ENCODE measurements at regions not wholly inside any gene's neighbourhood (a gene's known extent, or its start where the extent isn't known, plus 50 kb on each side); places are given as distances from the start of the nearest gene placed in this dataset.
A peak's percentile ranks its signal among the peaks of the same experiment; 100 is the strongest.

GRCh38 chr1:81208441-81208840 lies 592.3 kb upstream of the ADGRL2 start:
- Histone ChIP-seq H3K27ac (no peak overlapping the region), H3K4me3 (no peak overlapping the region), H3K9me3 (ENCODE audit: low read depth, low read length) (no peaks in the 10 kb centered on the region), H3K36me3 (ENCODE audit: insufficient read depth, low read length) (no peaks in the 10 kb centered on the region), H3K9ac (ENCODE audit: insufficient read length) (no peak overlapping the region)
- no peak for TF ChIP-seq EZH2 (IDR thresholded peaks at IDR 0.05)
- TF ChIP-seq POLR2AphosphoS5 (IDR thresholded peaks at IDR 0.05; ENCODE audit: borderline replicate concordance, low read depth, low read length) = no peak
- TF ChIP-seq FOXP2 (optimal IDR thresholded peaks at IDR 0.05; ENCODE audit: control extremely low read depth, extremely low read length, insufficient read depth) = no peak
- no peak for DNase-seq (ENCODE audit: low read depth, low spot score)

DNA sequence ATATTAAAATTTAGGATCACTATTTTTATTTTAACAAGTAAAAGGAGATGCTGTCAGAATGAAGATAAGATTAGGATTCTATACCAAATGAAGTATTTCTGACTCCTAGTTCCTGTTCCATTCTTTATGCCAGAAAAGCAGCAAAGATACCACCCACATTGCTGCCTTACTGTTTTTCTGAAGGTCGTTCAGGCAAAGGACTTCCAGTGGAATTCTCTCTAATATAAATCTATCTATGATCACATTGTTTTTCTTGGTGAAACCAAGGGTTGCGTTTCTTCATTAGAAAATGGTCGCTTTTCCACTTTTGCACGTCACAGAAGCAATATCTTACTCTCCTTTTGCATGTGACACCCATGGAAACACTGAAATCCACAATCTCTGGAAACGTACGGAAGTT lies 594.8 kb upstream of the ADGRL2 start:
- Histone ChIP-seq H3K9ac (ENCODE audit: insufficient read length) (no peak overlapping the region), H3K4me3 (no peak overlapping the region), H3K27ac (no peak overlapping the region), H3K9me3 (ENCODE audit: low read depth, low read length) (no peaks in the 10 kb centered on the region), H3K36me3 (ENCODE audit: insufficient read depth, low read length) (no peaks in the 10 kb centered on the region)
- no peak for DNase-seq (ENCODE audit: low read depth, low spot score)
- no peak for TF ChIP-seq FOXP2 (optimal IDR thresholded peaks at IDR 0.05; ENCODE audit: control extremely low read depth, extremely low read length, insufficient read depth)
- no peak for TF ChIP-seq POLR2AphosphoS5 (IDR thresholded peaks at IDR 0.05; ENCODE audit: borderline replicate concordance, low read depth, low read length)
- no peak for TF ChIP-seq EZH2 (IDR thresholded peaks at IDR 0.05)

DNA sequence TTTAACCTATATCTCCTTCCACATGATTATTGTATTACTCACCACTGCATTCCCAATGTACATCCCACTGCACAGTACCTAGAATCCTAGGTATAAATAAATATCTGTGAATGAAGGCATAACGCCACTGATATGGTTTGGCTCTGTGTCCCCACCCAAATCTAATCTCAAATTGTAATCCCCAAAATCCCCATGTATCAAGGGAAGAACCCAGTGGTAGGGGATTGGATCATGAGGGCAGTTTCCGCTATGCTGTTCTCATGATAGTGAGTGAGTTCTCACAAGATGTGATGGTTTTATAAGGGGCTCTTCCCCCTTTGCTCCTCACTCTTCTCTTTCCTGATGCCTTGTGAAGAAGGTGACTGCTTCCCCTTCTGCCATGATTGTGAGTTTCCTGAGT lies 599.0 kb upstream of the ADGRL2 start:
- Histone ChIP-seq H3K4me3 (no peak overlapping the region), H3K27ac (no peak overlapping the region), H3K9ac (ENCODE audit: insufficient read length) (no peak overlapping the region), H3K9me3 (ENCODE audit: low read depth, low read length) (no peaks in the 10 kb centered on the region), H3K36me3 (ENCODE audit: insufficient read depth, low read length) (no peaks in the 10 kb centered on the region)
- TF ChIP-seq FOXP2 (optimal IDR thresholded peaks at IDR 0.05; ENCODE audit: control extremely low read depth, extremely low read length, insufficient read depth) (no peak), POLR2AphosphoS5 (IDR thresholded peaks at IDR 0.05; ENCODE audit: borderline replicate concordance, low read depth, low read length) (no peak), EZH2 (IDR thresholded peaks at IDR 0.05) (no peak)
- DNase-seq (ENCODE audit: low read depth, low spot score) = no peak

GRCh38 chr1:81197591-81197990 lies 603.1 kb upstream of the ADGRL2 start:
- no peak overlapping the region for H3K4me3 ChIP-seq
- H3K27ac ChIP-seq = no peak overlapping the region
- no peaks in the 10 kb centered on the region for H3K36me3 ChIP-seq (ENCODE audit: insufficient read depth, low read length)
- DNase-seq (ENCODE audit: low read depth, low spot score) = no peak
- no peak for TF ChIP-seq FOXP2 (optimal IDR thresholded peaks at IDR 0.05; ENCODE audit: control extremely low read depth, extremely low read length, insufficient read depth)
- no peaks in the 10 kb centered on the region for H3K9me3 ChIP-seq (ENCODE audit: low read depth, low read length)
- no peak overlapping the region for H3K9ac ChIP-seq (ENCODE audit: insufficient read length)

GRCh38 chr1:81192647-81193642 lies 607.8 kb upstream of the ADGRL2 start:
- no peak overlapping the region for H3K4me3 ChIP-seq
- H3K9me3 ChIP-seq (ENCODE audit: low read depth, low read length) = no peaks in the 10 kb centered on the region
- no peak overlapping the region for H3K27ac ChIP-seq
- H3K36me3 ChIP-seq (ENCODE audit: insufficient read depth, low read length) = no peaks in the 10 kb centered on the region
- TF ChIP-seq EZH2 (IDR thresholded peaks at IDR 0.05) (no peak), POLR2AphosphoS5 (IDR thresholded peaks at IDR 0.05; ENCODE audit: borderline replicate concordance, low read depth, low read length) (no peak), FOXP2 (optimal IDR thresholded peaks at IDR 0.05; ENCODE audit: control extremely low read depth, extremely low read length, insufficient read depth) (no peak)
- no peak for DNase-seq (ENCODE audit: low read depth, low spot score)
- no peak overlapping the region for H3K9ac ChIP-seq (ENCODE audit: insufficient read length)

DNA sequence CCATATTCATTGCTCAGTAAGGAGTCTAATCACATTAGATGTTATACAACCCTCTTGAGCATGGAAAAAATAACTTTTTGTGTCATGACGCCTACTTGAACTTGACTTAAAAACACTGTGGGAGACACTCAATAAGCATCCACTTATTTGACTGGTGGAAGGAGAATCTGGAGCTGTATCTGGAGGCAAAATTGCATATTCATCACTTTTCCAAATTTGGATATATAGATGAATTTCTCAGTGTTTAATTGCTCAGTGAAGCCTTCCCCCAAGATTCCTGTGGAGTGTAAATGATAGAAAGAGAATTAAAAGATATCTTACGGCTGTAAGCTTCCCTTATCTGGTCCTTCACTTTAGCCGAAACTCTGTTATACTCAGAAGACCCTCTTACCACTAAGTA lies 610.7 kb upstream of the ADGRL2 start:
- peak overlapping the region; percentile 10; the same call in 1 of the 2 replicates for H3K4me3 ChIP-seq
- peak; percentile 30 for DNase-seq (ENCODE audit: low read depth, low spot score)
- H3K9me3 ChIP-seq (ENCODE audit: low read depth, low read length) = no peaks in the 10 kb centered on the region
- no peak overlapping the region for H3K27ac ChIP-seq
- H3K9ac ChIP-seq (ENCODE audit: insufficient read length) = no peak overlapping the region
- no peak for TF ChIP-seq EZH2 (IDR thresholded peaks at IDR 0.05)
- TF ChIP-seq POLR2AphosphoS5 (IDR thresholded peaks at IDR 0.05; ENCODE audit: borderline replicate concordance, low read depth, low read length) = no peak
- no peak for TF ChIP-seq FOXP2 (optimal IDR thresholded peaks at IDR 0.05; ENCODE audit: control extremely low read depth, extremely low read length, insufficient read depth)
- H3K36me3 ChIP-seq (ENCODE audit: insufficient read depth, low read length) = no peaks in the 10 kb centered on the region

GRCh38 chr1:81187635-81188034 lies 613.1 kb upstream of the ADGRL2 start:
- Histone ChIP-seq H3K27ac (no peak overlapping the region), H3K4me3 (no peak overlapping the region), H3K9ac (ENCODE audit: insufficient read length) (no peak overlapping the region), H3K36me3 (ENCODE audit: insufficient read depth, low read length) (no peaks in the 10 kb centered on the region), H3K9me3 (ENCODE audit: low read depth, low read length) (no peaks in the 10 kb centered on the region)
- DNase-seq (ENCODE audit: low read depth, low spot score) = no peak
- TF ChIP-seq FOXP2 (optimal IDR thresholded peaks at IDR 0.05; ENCODE audit: control extremely low read depth, extremely low read length, insufficient read depth) = no peak
- TF ChIP-seq POLR2AphosphoS5 (IDR thresholded peaks at IDR 0.05; ENCODE audit: borderline replicate concordance, low read depth, low read length) = no peak
- TF ChIP-seq EZH2 (IDR thresholded peaks at IDR 0.05) = no peak

- TF ChIP-seq EZH2 (IDR thresholded peaks at IDR 0.05) = no peak
- TF ChIP-seq FOXP2 (optimal IDR thresholded peaks at IDR 0.05; ENCODE audit: control extremely low read depth, extremely low read length, insufficient read depth) = no peak
- no peak for TF ChIP-seq POLR2AphosphoS5 (IDR thresholded peaks at IDR 0.05; ENCODE audit: borderline replicate concordance, low read depth, low read length)
- H3K9ac ChIP-seq (ENCODE audit: insufficient read length) = no peak overlapping the region
- H3K36me3 ChIP-seq (ENCODE audit: insufficient read depth, low read length) = no peaks in the 10 kb centered on the region
- H3K27ac ChIP-seq = no peak overlapping the region
- no peaks in the 10 kb centered on the region for H3K9me3 ChIP-seq (ENCODE audit: low read depth, low read length)
- no peak overlapping the region for H3K4me3 ChIP-seq
- DNase-seq (ENCODE audit: low read depth, low spot score) = no peak
Observed at GRCh38 chr1:81186261-81186660, 614.5 kb upstream of the ADGRL2 start.

Data from SK-N-MC (cell line).